Skeletal muscle tissue (tissue), 3 donors: ENCODE measurements at regions not wholly inside any gene's neighbourhood (a gene's known extent, or its start where the extent isn't known, plus 50 kb on each side); places are given as distances from the start of the nearest gene placed in this dataset.

Experiments
- H3K27ac ChIP-seq: one replicate; pipeline ENCODE4 v1.7.0; 2013; ENCODE audit warnings: mild to moderate bottlenecking, low read depth, low read length, inconsistent platforms
- H3K27me3 ChIP-seq, 3 donors: one replicate each; pipeline ENCODE4 v1.7.0; 2013; ENCODE audit warnings: low read length in 3 of 3; ENCODE audit not compliant: control insufficient read depth in 3 of 3, insufficient read depth in 3 of 3
- H3K36me3 ChIP-seq, 3 donors: one replicate each; pipeline ENCODE4 v1.7.0; 2013; ENCODE audit warnings: low read length in 3 of 3; ENCODE audit not compliant: control insufficient read depth in 3 of 3, insufficient read depth in 3 of 3
- H3K4me1 ChIP-seq, 3 donors: one replicate each; pipeline ENCODE4 v1.7.0; 2013; ENCODE audit warnings: low read length in 3 of 3, mild to moderate bottlenecking in 3 of 3; ENCODE audit not compliant: control insufficient read depth in 3 of 3, insufficient read depth in 3 of 3
- H3K4me3 ChIP-seq, 3 donors: one replicate each; pipeline ENCODE4 v1.7.0; 2013; ENCODE audit warnings: low read length in 3 of 3
- H3K9ac ChIP-seq, 3 donors: one replicate each; pipeline ENCODE4 v1.7.0; 2013; ENCODE audit warnings: low read length in 3 of 3, mild to moderate bottlenecking in 3 of 3, moderate library complexity in 2 of 3, low read depth in 1 of 3
- H3K9me3 ChIP-seq, 3 donors: one replicate each; pipeline ENCODE4 v1.7.0; 2013; ENCODE audit warnings: low read length in 3 of 3; ENCODE audit not compliant: control insufficient read depth in 3 of 3
- donor health status: Osteomylitis.

DNA sequence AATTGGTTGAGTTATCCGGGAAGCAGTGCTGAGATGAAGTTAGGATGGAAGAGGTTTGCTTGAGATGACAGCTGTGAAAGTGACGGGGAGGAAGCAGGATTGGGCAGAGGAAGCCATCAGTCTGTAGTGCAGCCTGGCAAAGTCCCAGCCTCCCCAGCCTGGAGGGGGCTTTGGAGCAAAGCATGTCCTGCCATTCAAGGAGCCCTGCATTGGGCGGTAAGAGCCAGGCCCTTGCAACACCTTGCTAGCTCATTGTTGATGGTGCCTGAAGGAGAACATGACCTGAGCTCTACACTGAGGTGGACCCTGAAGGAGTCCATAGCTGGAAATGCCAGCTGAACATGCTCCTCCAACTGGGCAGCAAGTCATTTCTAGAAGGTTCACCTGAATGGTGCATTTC is 228.9 kb downstream of the ACKR3 start:
- Histone ChIP-seq H3K9ac (no peak overlapping the region), H3K36me3 (no peaks in the 10 kb centered on the region), H3K4me3 (no peak overlapping the region), H3K9me3 (no peaks in the 10 kb centered on the region), H3K27me3 (no peaks in the 10 kb centered on the region), H3K27ac (no peak overlapping the region), H3K4me1 (peaks cover 0 to 2% (median 2%) of the 10 kb centered on the region in 3 donors)

DNA sequence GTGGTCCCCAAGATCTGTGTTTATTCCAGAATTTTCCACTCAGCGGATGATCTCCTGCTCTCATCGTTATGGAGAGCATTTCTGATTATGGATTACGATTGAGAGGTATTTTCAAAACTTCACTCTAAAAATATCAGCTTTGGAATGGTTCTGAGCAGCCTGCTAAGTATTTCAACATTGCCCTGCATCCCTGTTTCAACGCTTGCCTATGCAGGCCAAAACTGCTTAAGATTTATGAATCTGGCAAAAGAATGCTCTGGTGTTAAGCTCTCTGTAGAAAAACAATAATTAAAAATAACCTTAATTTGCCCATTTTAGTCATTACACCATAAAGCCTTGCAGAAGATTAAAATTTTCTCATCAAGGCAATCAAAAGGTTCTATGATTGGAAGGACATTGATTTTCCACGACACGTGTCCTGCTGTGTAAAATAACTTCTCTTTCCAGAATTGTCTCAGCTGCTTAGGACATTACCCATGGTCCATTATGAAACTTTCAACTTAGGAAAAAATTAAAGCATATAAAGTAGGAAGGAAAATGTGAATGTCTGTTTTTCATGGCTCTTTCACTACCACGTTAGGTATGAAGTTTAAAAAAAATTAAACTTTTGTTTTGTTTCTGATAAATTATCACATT is 229.9 kb downstream of the ACKR3 start:
- no peak overlapping the region for H3K4me3 ChIP-seq
- H3K4me1 ChIP-seq, result peaks cover 0 to 2% (median 2%) of the 10 kb centered on the region in 3 donors
- no peak overlapping the region for H3K27ac ChIP-seq

DNA sequence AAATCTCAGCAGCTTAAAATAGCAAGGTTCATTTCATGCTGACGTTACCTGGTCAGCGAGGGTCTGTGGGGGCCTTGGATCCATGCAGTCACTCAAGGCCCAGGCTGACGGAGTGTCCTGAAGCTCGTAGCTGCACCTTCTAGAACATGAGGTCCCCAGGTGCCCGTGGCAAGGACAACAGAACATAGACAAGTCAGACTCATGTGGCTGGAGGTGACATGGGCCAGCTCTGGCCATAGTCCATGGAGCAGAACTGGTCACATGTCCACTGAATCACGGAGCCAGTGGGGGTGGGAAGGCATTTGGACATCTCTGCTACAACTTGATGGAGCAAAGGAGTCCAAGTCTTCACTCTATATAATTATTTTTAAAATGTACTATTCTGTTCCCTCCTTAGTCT is 233.2 kb downstream of the ACKR3 start:
- Histone ChIP-seq H3K9me3 (no peaks in the 10 kb centered on the region), H3K4me3 (no peak overlapping the region), H3K9ac (no peak overlapping the region), H3K36me3 (no peaks in the 10 kb centered on the region), H3K4me1 (peaks cover 0 to 2% (median 2%) of the 10 kb centered on the region in 3 donors), H3K27ac (no peak overlapping the region), H3K27me3 (peaks cover 0 to 4% (median 0%) of the 10 kb centered on the region in 3 donors)

More for the DNA sequence above, 229.9 kb downstream of the ACKR3 start:
- Histone ChIP-seq H3K27me3 (peaks cover 0 to 4% (median 0%) of the 10 kb centered on the region in 3 donors), H3K36me3 (no peaks in the 10 kb centered on the region), H3K9me3 (no peaks in the 10 kb centered on the region), H3K9ac (no peak overlapping the region)

DNA sequence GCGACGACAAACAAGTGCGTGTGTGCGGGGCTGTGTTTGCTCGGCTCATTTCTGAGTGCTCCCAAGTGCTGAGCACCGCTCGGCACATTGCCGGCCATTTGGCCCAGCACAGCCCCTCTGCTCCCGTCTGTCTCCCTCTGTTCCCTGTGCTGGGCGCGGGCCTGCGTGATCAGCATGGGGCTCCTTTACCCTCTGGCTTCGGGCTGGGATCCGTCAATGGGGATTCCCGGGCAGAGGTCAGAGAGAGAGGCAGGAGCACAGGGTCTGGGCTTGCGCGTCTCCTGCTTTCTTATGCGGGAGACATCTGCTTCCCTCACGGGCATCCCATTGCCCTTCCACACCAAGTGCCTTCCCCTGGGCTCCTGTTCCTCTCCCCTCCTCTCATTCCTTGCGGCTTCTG is 234.0 kb downstream of the ACKR3 start:
- H3K9me3 ChIP-seq, result peaks cover 0 to 3% (median 0%) of the 10 kb centered on the region in 3 donors
- peaks cover 0 to 2% (median 0%) of the 10 kb centered on the region in 3 donors for H3K36me3 ChIP-seq
- H3K4me3 ChIP-seq, result no peak overlapping the region
- H3K27me3 ChIP-seq, result peaks cover 0 to 4% (median 0%) of the 10 kb centered on the region in 3 donors
- peaks cover 0 to 2% (median 2%) of the 10 kb centered on the region in 3 donors for H3K4me1 ChIP-seq
- no peak overlapping the region for H3K9ac ChIP-seq
- H3K27ac ChIP-seq, result no peak overlapping the region

DNA sequence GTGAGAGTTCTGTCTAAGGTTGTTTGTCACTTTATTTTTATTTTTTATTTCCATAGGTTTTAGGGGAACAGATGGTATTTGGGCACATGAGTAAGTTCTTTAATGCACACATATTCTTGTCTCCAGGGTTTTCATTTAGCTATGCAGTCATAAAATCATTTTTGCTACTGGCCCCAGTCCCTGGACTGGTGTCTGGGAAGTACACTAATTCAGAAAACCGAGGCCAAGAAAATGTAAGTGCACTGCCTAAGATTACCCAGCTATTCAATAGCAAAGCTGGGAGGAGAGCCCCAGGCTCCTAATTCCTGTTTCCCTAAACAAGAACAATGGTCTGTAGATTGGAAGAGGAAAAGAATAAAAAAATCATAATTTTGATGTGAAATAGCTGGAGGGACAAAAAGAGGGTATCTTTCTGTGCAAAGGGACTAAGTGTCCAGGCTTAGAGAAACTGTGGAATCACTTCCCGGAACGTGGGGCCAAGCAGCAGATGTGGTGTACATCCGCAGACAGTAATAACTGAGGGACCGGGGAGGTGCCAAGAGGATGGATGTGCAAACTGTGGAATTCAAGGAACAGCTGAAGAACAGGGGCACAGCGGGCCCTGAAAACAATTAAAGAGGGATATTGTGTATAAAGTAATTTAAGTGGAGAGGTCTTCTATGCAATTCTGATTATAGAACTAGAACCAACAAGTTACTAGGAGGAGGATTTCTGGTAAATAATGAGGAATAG is 236.3 kb downstream of the ACKR3 start:
- H3K27ac ChIP-seq, result no peak overlapping the region
- H3K9me3 ChIP-seq, result peaks cover 0 to 4% (median 3%) of the 10 kb centered on the region in 3 donors
- H3K4me3 ChIP-seq, result no peak overlapping the region
- H3K36me3 ChIP-seq, result peaks cover 0 to 2% (median 0%) of the 10 kb centered on the region in 3 donors
- peaks cover 0 to 2% (median 0%) of the 10 kb centered on the region in 3 donors for H3K4me1 ChIP-seq
- no peak overlapping the region for H3K9ac ChIP-seq
- peaks cover 0 to 4% (median 0%) of the 10 kb centered on the region in 3 donors for H3K27me3 ChIP-seq

DNA sequence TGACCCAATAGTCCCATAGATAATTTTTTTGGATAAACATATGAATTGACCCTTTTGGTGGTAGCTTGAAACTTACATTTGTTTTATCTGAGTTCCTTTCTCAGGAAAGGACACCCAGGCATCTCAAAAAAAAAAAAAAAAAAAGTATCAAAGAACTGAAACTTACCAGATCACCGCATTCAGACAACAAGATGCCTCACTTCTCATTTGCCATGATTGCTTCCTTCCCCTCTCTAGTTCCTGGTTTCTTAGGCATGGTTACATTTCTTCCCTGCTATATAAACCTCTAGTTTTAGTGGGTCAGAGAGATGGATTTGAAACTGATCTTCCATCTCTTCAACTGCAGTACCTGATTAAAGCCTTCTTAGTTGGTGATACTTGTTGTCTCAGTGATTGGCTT is 240.1 kb downstream of the ACKR3 start:
- Histone ChIP-seq H3K36me3 (peaks cover 0 to 2% (median 0%) of the 10 kb centered on the region in 3 donors), H3K4me3 (no peak overlapping the region), H3K9me3 (peaks cover 0 to 4% (median 3%) of the 10 kb centered on the region in 3 donors), H3K27ac (no peak overlapping the region), H3K27me3 (no peaks in the 10 kb centered on the region), H3K4me1 (no peaks in the 10 kb centered on the region), H3K9ac (no peak overlapping the region)

DNA sequence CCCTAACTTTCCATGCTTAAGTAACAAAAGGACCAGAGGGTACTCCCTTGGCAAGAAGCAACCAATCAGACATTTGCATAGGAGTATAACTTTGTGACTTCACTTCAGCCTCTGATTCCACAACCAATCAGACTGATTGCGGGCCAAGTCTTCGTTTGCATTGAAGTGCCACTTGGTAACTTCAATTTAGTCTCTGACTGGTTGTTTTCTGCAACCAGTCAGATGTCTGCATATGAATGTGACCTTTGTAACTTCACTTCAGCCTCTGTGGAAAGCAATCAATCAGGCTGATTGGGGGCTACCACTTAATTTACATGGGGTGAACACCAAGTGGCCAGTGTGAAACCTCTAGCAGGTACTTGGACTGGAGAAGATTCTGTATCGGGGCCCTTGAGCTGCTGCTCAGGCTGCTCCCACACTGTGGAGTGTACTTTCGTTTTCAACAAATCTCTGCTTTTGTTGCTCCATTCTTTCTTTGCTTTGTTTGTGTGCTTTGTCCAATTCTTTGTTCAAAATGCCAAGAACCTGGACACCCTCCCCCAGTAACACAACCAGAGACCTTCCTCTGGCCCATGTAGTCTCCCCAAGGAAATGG is 241.5 kb downstream of the ACKR3 start:
- Histone ChIP-seq H3K4me1 (no peaks in the 10 kb centered on the region), H3K27ac (no peak overlapping the region), H3K4me3 (no peak overlapping the region), H3K9ac (no peak overlapping the region), H3K27me3 (no peaks in the 10 kb centered on the region), H3K36me3 (peaks cover 0 to 2% (median 0%) of the 10 kb centered on the region in 3 donors), H3K9me3 (peaks cover 0 to 4% (median 3%) of the 10 kb centered on the region in 3 donors)

DNA sequence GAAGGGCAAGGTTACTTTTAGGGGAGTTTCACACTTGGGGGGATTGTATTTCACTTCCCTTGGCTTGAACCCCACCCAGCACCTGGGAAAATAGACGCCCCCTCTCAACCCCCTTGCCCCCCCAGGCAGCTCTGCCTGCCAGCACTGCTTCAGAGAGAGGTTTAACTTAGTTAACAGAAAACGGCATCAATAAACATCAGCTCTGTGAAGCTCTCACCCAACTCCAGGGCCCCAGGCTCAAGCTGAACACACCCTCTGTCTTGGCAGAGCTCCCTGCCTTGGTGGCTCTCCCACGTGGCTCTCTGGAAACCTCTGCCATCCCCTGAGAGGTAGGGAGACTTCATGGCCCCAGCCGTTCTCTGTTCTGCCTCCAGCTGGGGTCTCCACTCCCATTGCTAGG is 244.1 kb downstream of the ACKR3 start:
- H3K4me1 ChIP-seq, result peaks cover 0 to 2% (median 0%) of the 10 kb centered on the region in 3 donors
- H3K36me3 ChIP-seq, result no peaks in the 10 kb centered on the region
- no peak overlapping the region for H3K4me3 ChIP-seq
- no peak overlapping the region for H3K9ac ChIP-seq
- peaks cover 0 to 4% (median 0%) of the 10 kb centered on the region in 3 donors for H3K9me3 ChIP-seq
- no peaks in the 10 kb centered on the region for H3K27me3 ChIP-seq
- no peak overlapping the region for H3K27ac ChIP-seq

DNA sequence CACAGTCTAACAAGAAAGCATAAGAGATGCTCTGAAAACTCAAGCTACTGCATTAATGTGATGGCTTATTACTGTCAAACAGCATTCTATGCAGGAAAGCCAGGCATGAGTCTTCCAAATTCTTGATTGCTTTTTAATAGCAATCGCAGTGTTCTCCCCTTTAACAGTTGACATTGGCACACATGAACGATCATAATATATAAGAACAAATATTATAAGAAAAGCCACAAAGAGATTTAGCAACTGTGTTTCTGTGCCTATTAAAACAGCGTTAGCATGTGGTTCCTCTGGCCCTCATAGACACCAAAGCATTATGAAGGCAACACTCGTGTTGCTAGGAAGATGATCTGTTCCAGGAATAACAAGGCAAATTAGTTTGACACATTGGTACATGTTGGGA is 245.0 kb downstream of the ACKR3 start:
- peaks cover 0 to 4% (median 0%) of the 10 kb centered on the region in 3 donors for H3K9me3 ChIP-seq

DNA sequence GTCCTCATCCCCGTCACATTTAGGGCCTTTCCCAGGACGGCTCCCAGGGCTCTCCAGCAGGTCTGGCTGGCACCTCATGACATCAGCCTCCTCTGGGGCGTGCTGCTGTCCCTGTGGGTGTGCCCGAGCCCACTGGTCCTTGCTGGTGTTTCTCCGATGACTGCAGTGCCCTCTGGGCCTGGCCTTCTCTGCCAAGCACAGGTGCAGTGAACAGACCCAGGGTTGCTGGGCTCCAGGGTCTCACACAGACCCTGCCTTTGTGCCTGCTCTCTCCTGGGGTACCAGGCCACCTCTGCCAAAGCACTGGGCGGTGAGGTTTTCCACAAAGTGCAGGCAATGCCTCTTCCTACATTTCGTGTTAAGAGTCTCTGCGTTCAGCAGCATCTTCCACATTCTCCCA is 246.1 kb downstream of the ACKR3 start:
- H3K36me3 ChIP-seq, result no peaks in the 10 kb centered on the region
- H3K9me3 ChIP-seq, result no peaks in the 10 kb centered on the region
- H3K27ac ChIP-seq, result no peak overlapping the region

More for the DNA sequence above, 245.0 kb downstream of the ACKR3 start:
- H3K4me3 ChIP-seq, result no peak overlapping the region
- peaks cover 0 to 8% (median 4%) of the 10 kb centered on the region in 3 donors for H3K4me1 ChIP-seq
- H3K9ac ChIP-seq, result no peak overlapping the region
- H3K27ac ChIP-seq, result no peak overlapping the region
- H3K27me3 ChIP-seq, result no peaks in the 10 kb centered on the region
- H3K36me3 ChIP-seq, result no peaks in the 10 kb centered on the region

More for the DNA sequence above, 246.1 kb downstream of the ACKR3 start:
- Histone ChIP-seq H3K27me3 (no peaks in the 10 kb centered on the region), H3K4me1 (peaks cover 4 to 16% (median 12%) of the 10 kb centered on the region in 3 donors), H3K4me3 (no peak overlapping the region), H3K9ac (no peak overlapping the region)
